ENCODE measurements at regions not wholly inside any gene's neighbourhood (a gene's known extent, or its start where the extent isn't known, plus 50 kb on each side); places are given as distances from the start of the nearest gene placed in this dataset.
"Not testable (repeated sequence)": the region's sequence is repeated elsewhere in the genome, so short reads cannot be mapped to it uniquely, and the experiment has no call there.

DNA sequence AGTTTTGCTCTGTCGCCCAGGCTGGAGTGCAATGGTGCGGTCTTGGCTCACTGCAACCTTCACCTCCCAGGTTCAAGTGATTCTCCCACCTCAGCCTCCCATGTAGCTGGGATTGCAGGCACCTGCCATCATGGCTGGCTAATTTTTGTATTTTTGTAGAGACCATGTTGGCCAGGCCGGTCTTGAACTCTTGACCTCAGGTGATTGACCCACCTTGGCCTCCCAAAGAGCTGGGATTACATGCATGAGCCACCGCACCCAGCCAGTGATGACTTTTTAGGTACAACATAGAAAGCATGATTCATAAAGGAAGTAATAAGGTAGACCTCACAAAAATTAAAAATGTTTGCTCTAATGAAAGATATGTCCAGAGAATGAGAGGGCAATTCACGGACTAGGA is 1119.1 kb downstream of the SUCLG1 start:
- H3K27ac ChIP-seq (ENCODE audit: low read length); H3K4me3 ChIP-seq (ENCODE audit: low read length); H3K27me3 ChIP-seq (ENCODE audit: control insufficient read depth, insufficient read depth, low read length); H3K4me1 ChIP-seq (ENCODE audit: control insufficient read depth, insufficient read depth, low read length); H3K9me3 ChIP-seq (replicated peaks; ENCODE audit: control insufficient read depth, low read depth, low read length); H3K36me3 ChIP-seq (ENCODE audit: control insufficient read depth, insufficient read depth, low read length): not testable (repeated sequence)
- peak; percentile 0 for DNase-seq
- WGBS (ENCODE audit: insufficient coverage), result no CpG with 5 or more reads among the region's 5 CpGs

GRCh38 chr2:83331810-83332209 is 1127.3 kb downstream of the SUCLG1 start:
- H3K4me1 ChIP-seq (ENCODE audit: control insufficient read depth, insufficient read depth, low read length), result no peaks in the 10 kb centered on the region
- no peak for DNase-seq
- H3K27me3 ChIP-seq (ENCODE audit: control insufficient read depth, insufficient read depth, low read length), result no peaks in the 10 kb centered on the region
- no peak overlapping the region for H3K4me3 ChIP-seq (ENCODE audit: low read length)
- no peaks in the 10 kb centered on the region for H3K36me3 ChIP-seq (ENCODE audit: control insufficient read depth, insufficient read depth, low read length)
- no peaks in the 10 kb centered on the region for H3K9me3 ChIP-seq (replicated peaks; ENCODE audit: control insufficient read depth, low read depth, low read length)
- H3K27ac ChIP-seq (ENCODE audit: low read length), result no peak overlapping the region
- 90% methylated on average over 2 of the region's 3 CpGs for WGBS (ENCODE audit: insufficient coverage)

DNA sequence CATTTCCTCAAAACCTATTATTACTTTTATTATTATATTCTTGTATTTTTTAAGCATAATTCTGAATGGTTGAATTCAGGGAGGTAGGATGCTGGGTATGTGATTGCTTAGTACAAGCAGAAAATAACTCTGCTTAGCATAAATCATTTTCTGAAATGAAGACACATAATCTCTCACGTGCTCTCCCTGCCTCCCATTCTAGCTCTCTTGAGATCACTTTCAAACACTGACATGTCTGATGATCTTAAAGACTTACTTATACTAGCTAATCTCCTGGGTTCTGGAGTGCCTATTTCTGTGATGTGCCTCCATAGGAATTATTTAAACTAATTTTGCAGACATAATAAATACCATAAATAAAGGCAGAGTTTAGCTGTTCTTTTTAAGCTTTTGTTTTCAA is 1136.0 kb downstream of the SUCLG1 start:
- no peak for DNase-seq
- WGBS (ENCODE audit: insufficient coverage), result no CpG with 5 or more reads among the region's 1 CpG
- no peaks in the 10 kb centered on the region for H3K36me3 ChIP-seq (ENCODE audit: control insufficient read depth, insufficient read depth, low read length)

GRCh38 chr2:83320053-83320452 is 1139.0 kb downstream of the SUCLG1 start:
- DNase-seq, result no peak
- Histone ChIP-seq H3K4me1 (ENCODE audit: control insufficient read depth, insufficient read depth, low read length) (no peaks in the 10 kb centered on the region), H3K4me3 (ENCODE audit: low read length) (no peak overlapping the region), H3K27ac (ENCODE audit: low read length) (no peak overlapping the region), H3K27me3 (ENCODE audit: control insufficient read depth, insufficient read depth, low read length) (no peaks in the 10 kb centered on the region), H3K36me3 (ENCODE audit: control insufficient read depth, insufficient read depth, low read length) (no peaks in the 10 kb centered on the region), H3K9me3 (replicated peaks; ENCODE audit: control insufficient read depth, low read depth, low read length) (no peaks in the 10 kb centered on the region)

More for the DNA sequence above, 1136.0 kb downstream of the SUCLG1 start:
- no peaks in the 10 kb centered on the region for H3K4me1 ChIP-seq (ENCODE audit: control insufficient read depth, insufficient read depth, low read length)
- H3K27me3 ChIP-seq (ENCODE audit: control insufficient read depth, insufficient read depth, low read length), result no peaks in the 10 kb centered on the region
- H3K27ac ChIP-seq (ENCODE audit: low read length), result no peak overlapping the region
- H3K9me3 ChIP-seq (replicated peaks; ENCODE audit: control insufficient read depth, low read depth, low read length), result no peaks in the 10 kb centered on the region
- no peak overlapping the region for H3K4me3 ChIP-seq (ENCODE audit: low read length)

- no peak for DNase-seq
- WGBS (ENCODE audit: insufficient coverage), result 86% methylated on average over 8 of the region's 11 CpGs
- no peaks in the 10 kb centered on the region for H3K36me3 ChIP-seq (ENCODE audit: control insufficient read depth, insufficient read depth, low read length)
- H3K9me3 ChIP-seq (replicated peaks; ENCODE audit: control insufficient read depth, low read depth, low read length), result no peaks in the 10 kb centered on the region
- no peaks in the 10 kb centered on the region for H3K27me3 ChIP-seq (ENCODE audit: control insufficient read depth, insufficient read depth, low read length)
- no peak overlapping the region for H3K27ac ChIP-seq (ENCODE audit: low read length)
- H3K4me1 ChIP-seq (ENCODE audit: control insufficient read depth, insufficient read depth, low read length), result no peaks in the 10 kb centered on the region
- no peak overlapping the region for H3K4me3 ChIP-seq (ENCODE audit: low read length)
Observed at GRCh38 chr2:83305758-83306378, 1153.2 kb downstream of the SUCLG1 start.

- Histone ChIP-seq H3K27me3 (ENCODE audit: control insufficient read depth, insufficient read depth, low read length) (no peaks in the 10 kb centered on the region), H3K4me3 (ENCODE audit: low read length) (no peak overlapping the region), H3K9me3 (replicated peaks; ENCODE audit: control insufficient read depth, low read depth, low read length) (no peaks in the 10 kb centered on the region), H3K36me3 (ENCODE audit: control insufficient read depth, insufficient read depth, low read length) (no peaks in the 10 kb centered on the region), H3K27ac (ENCODE audit: low read length) (no peak overlapping the region), H3K4me1 (ENCODE audit: control insufficient read depth, insufficient read depth, low read length) (no peaks in the 10 kb centered on the region)
- no peak for DNase-seq
- WGBS (ENCODE audit: insufficient coverage), result 100% methylated on average over 1 of the region's 4 CpGs
Observed at GRCh38 chr2:83291083-83291482, 1168.0 kb downstream of the SUCLG1 start.

DNA sequence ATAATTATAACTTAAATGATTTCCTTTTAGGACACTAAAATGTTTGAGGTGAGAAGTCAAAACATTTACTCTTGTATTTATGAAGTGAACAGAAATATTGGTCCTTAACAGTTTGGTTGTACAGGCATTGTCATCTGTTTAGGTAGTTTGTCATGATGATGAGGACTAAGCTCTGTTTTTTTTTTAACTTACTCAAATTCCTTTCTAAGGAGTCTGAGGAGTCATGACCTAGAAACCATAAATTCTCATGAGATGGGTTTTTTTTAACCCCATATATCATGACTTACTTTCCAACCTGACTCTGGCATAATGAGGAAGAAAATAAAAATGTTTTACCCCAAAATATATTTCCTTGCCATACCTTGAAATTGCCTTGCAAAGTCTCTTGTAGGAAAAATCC is 1176.2 kb downstream of the SUCLG1 start:
- Histone ChIP-seq H3K9me3 (replicated peaks; ENCODE audit: control insufficient read depth, low read depth, low read length) (no peaks in the 10 kb centered on the region), H3K4me3 (ENCODE audit: low read length) (no peak overlapping the region)
- no peak for DNase-seq

DNA sequence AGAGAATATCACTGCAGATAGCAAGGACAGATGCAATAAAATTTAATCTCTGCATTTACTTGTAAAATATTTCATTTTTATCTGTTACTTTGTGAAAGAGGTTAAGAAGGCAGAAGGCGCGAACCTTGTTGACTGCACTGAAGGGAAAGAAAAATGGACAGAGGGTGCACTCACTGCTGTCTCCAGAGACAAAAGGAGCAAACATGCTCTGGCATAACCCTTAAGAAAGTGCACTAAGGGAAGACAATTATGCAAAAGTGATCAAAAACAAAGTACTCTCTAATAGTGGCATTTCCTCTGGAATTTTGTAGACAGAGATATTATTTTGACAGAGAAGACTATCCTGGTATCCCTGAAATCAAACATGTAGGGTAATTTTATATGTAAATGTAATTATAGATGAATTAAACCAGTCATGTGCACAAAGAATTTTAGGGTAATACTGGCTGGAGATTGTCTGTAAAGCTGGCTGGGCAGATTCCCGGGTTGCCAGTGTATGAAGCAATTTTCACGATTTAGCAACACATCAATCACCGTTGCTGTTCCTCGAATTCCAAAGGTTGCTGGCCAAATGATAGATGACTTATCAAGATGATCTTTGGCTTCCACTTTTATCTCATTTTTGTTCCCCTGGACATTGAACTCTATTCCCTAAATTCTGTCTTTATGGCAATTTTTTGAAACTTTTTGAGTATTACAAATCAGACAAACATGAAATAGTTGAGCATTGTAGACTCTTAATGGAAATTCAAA is 1176.9 kb downstream of the SUCLG1 start:
- no peaks in the 10 kb centered on the region for H3K9me3 ChIP-seq (replicated peaks; ENCODE audit: control insufficient read depth, low read depth, low read length)
- no peaks in the 10 kb centered on the region for H3K36me3 ChIP-seq (ENCODE audit: control insufficient read depth, insufficient read depth, low read length)
- H3K27me3 ChIP-seq (ENCODE audit: control insufficient read depth, insufficient read depth, low read length), result no peaks in the 10 kb centered on the region
- H3K4me1 ChIP-seq (ENCODE audit: control insufficient read depth, insufficient read depth, low read length), result no peaks in the 10 kb centered on the region
- no peak overlapping the region for H3K27ac ChIP-seq (ENCODE audit: low read length)
- DNase-seq, result no peak
- H3K4me3 ChIP-seq (ENCODE audit: low read length), result no peak overlapping the region
- 75% methylated on average over 6 of the region's 6 CpGs for WGBS (ENCODE audit: insufficient coverage)

More for the DNA sequence above, 1176.2 kb downstream of the SUCLG1 start:
- no peaks in the 10 kb centered on the region for H3K27me3 ChIP-seq (ENCODE audit: control insufficient read depth, insufficient read depth, low read length)
- H3K4me1 ChIP-seq (ENCODE audit: control insufficient read depth, insufficient read depth, low read length), result no peaks in the 10 kb centered on the region
- H3K36me3 ChIP-seq (ENCODE audit: control insufficient read depth, insufficient read depth, low read length), result no peaks in the 10 kb centered on the region
- no peak overlapping the region for H3K27ac ChIP-seq (ENCODE audit: low read length)

DNA sequence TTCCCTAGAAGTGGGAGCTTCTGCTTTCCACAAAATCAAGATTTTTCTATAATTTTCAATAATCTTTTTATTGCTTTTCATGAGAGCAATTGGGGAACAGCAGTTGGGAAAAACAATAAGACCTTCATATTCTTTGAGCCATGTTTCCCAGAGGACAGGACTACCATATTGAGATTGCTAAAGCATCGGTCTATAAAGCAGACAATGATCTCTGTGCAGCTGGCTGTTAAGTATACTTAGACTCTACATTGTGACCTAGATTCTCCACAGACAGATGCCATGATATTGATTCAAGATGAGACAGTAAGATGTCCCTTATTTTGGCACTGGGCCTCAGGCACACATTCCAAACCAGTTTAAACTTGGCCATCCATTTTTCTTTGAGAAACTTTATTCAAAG is 1178.7 kb downstream of the SUCLG1 start:
- no CpG with 5 or more reads among the region's 1 CpG for WGBS (ENCODE audit: insufficient coverage)
- Histone ChIP-seq H3K4me3 (ENCODE audit: low read length) (no peak overlapping the region), H3K4me1 (ENCODE audit: control insufficient read depth, insufficient read depth, low read length) (no peaks in the 10 kb centered on the region), H3K36me3 (ENCODE audit: control insufficient read depth, insufficient read depth, low read length) (no peaks in the 10 kb centered on the region), H3K27me3 (ENCODE audit: control insufficient read depth, insufficient read depth, low read length) (no peaks in the 10 kb centered on the region), H3K9me3 (replicated peaks; ENCODE audit: control insufficient read depth, low read depth, low read length) (no peaks in the 10 kb centered on the region), H3K27ac (ENCODE audit: low read length) (no peak overlapping the region)
- no peak for DNase-seq

- DNase-seq, result no peak
- no peaks in the 10 kb centered on the region for H3K27me3 ChIP-seq (ENCODE audit: control insufficient read depth, insufficient read depth, low read length)
Observed at GRCh38 chr2:83273322-83273721, 1185.8 kb downstream of the SUCLG1 start.

More at GRCh38 chr2:83273322-83273721, 1185.8 kb downstream of the SUCLG1 start:
- no peaks in the 10 kb centered on the region for H3K9me3 ChIP-seq (replicated peaks; ENCODE audit: control insufficient read depth, low read depth, low read length)
- H3K36me3 ChIP-seq (ENCODE audit: control insufficient read depth, insufficient read depth, low read length), result no peaks in the 10 kb centered on the region
- no peak overlapping the region for H3K4me3 ChIP-seq (ENCODE audit: low read length)
- no peak overlapping the region for H3K27ac ChIP-seq (ENCODE audit: low read length)
- no peaks in the 10 kb centered on the region for H3K4me1 ChIP-seq (ENCODE audit: control insufficient read depth, insufficient read depth, low read length)
